Thyroid gland (tissue), 4 donors: ENCODE measurements at regions not wholly inside any gene's neighbourhood (a gene's known extent, or its start where the extent isn't known, plus 50 kb on each side); places are given as distances from the start of the nearest gene placed in this dataset.
"Not testable (repeated sequence)": the region's sequence is repeated elsewhere in the genome, so short reads cannot be mapped to it uniquely, and the experiment has no call there.

ENCODE experiments used
- DNase-seq, 2 donors: peaks; one replicate each; pipeline ENCODE4 v3.0.0-alpha.2; 2019
- H3K27ac ChIP-seq, 3 donors: fragments of 200-600 bp; sonication (generic); 1 replicate in 2 of 3; 2 replicates in 1 of 3; pipeline ENCODE4 v1.5.1; 2016 to 2019; ENCODE audit warnings: mild to moderate bottlenecking in 1 of 3, moderate library complexity in 1 of 3
- H3K27me3 ChIP-seq: fragments of 200-600 bp; sonication (generic); one replicate; pipeline ENCODE4 v1.5.1; 2019
- H3K36me3 ChIP-seq, 2 donors: fragments of 200-600 bp; sonication (generic); one replicate each; pipeline ENCODE4 v1.5.1; 2016 to 2019
- H3K4me1 ChIP-seq, 2 donors: fragments of 200-600 bp; sonication (generic); one replicate each; pipeline ENCODE4 v1.5.1; 2017 to 2019
- H3K4me3 ChIP-seq, 3 donors: fragments of 200-600 bp; sonication (generic); replicated peaks in 1 of 3; 1 replicate in 2 of 3; 2 replicates in 1 of 3; pipeline ENCODE4 v1.5.1; 2016; ENCODE audit warnings: mild to moderate bottlenecking in 1 of 3
- H3K9me3 ChIP-seq: fragments of 200-600 bp; sonication (generic); one replicate; pipeline ENCODE4 v1.5.1; 2017
- CTCF ChIP-seq, 6 experiments: fragments of 200-600 bp in 3 of 6; fragments of 450-650 bp in 3 of 6; sonication (generic) in 3 of 6; IDR thresholded peaks; one replicate each; pipeline ENCODE4 v1.5.1; 2016 to 2019; ENCODE audit warnings: antibody characterized with exemption in 6 of 6, mild to moderate bottlenecking in 2 of 6, inconsistent platforms in 1 of 6, moderate library complexity in 1 of 6
- POLR2A ChIP-seq, 2 donors: fragments of 450-650 bp; IDR thresholded peaks; one replicate each; pipeline ENCODE4 v1.6.1; 2017; ENCODE audit warnings: antibody characterized with exemption in 2 of 2, mild to moderate bottlenecking in 2 of 2, moderate library complexity in 1 of 2
- WGBS, 2 donors: methylation state at CpG; one replicate each; pipeline ENCODE4 v1.1.5; 2017; 5-methylcytosine and 5-hydroxymethylcytosine counted together
- intact Hi-C: fragments of 100-400 bp; cut with DNase I; formaldehyde crosslinking; loops from one replicate; pipeline ENCODE4 v1.15.1; 2023

DNA sequence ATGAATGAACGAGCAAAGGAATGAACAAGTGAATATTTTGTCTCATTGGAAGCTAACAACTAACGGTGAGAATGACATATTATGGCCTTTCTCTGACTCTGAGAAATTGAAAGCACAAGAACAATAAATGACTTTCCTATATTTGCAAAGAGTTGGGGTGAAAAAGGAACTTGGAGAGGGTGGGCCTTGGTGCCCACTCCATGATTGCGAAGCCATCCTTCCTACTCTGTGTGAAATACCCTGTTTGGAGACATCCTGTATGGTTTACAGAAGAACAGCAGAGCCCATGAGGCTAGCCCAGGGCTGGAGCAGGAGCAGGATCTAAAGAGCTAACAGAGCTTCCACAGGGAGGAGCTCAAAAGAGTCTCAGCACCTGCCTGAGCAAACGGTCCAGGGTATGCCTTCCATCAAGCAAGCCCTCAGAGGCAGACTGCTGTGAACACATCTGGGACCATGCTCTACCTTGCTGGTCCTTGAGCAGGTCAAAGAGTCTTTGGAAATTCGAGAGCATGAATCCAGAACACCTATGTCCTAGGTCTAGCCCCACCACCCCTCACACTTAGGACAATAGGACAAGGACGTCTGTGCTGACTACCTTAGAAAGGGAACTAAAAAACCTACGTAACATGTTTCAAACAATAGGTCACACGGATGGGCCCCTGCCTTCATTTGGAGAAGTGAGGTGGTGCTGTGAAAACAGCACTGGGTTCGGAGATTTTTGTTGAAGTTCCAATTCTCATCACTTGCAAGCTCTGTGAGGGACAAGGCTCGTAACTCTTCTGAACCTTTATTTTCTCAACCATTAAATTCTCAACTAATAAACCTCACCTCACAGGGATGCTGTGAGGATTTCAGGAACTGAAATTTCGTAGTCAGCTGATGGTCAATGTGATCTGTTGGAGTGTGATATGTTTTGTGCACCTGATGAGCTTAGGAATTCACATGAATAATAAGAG is 377.4 kb downstream of the RRAGC start:
- 76 to 84% methylated on average over 11 of the region's 11 CpGs for WGBS, 2 donors
- H3K4me1 ChIP-seq: no peaks in the 10 kb centered on the region
- DNase-seq: no peak
- H3K4me3 ChIP-seq: no peak overlapping the region
- no peak overlapping the region for H3K27ac ChIP-seq
- H3K9me3 ChIP-seq: no peaks in the 10 kb centered on the region
- TF ChIP-seq POLR2A (IDR thresholded peaks at IDR 0.05) (no peak), CTCF (IDR thresholded peaks at IDR 0.05) (no peak)
- intact Hi-C loops: no loop called here
- no peaks in the 10 kb centered on the region for H3K36me3 ChIP-seq
- no peaks in the 10 kb centered on the region for H3K27me3 ChIP-seq

DNA sequence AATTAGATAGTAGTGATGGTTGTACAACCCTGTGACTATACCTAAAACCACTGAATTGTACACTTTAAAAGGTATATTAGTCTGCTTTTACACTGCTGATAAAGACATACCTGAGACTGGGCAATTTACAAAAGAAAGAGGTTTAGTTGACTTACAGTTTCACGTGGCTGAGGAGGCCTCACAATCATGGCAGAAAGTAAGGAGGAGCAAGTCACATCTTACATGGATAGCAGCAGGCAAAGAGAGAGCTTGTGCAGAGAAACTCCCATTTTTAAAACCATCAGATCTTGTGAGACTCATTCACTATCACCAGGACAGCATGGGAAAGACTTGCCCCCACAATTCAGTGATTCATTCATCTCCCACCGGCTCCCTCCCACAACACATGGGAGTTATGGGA is 379.9 kb downstream of the RRAGC start:
- H3K27me3 ChIP-seq: not testable (repeated sequence)

GRCh38 chr1:38477811-38478210 is 381.8 kb downstream of the RRAGC start:
- Histone ChIP-seq H3K27ac (no peak overlapping the region), H3K9me3 (no peaks in the 10 kb centered on the region)

More for the DNA sequence above, 379.9 kb downstream of the RRAGC start:
- intact Hi-C loops, H3K9me3 ChIP-seq, H3K27ac ChIP-seq, H3K36me3 ChIP-seq, H3K4me1 ChIP-seq, DNase-seq, H3K4me3 ChIP-seq: not testable (repeated sequence)
- WGBS, 2 donors: 86 to 89% methylated on average over 2 of the region's 2 CpGs

GRCh38 chr1:38476850-38477178 is 382.8 kb downstream of the RRAGC start:
- Histone ChIP-seq H3K36me3 (no peaks in the 10 kb centered on the region), H3K9me3 (no peaks in the 10 kb centered on the region), H3K4me1 (peaks cover 5 to 6% of the 10 kb centered on the region in 2 donors), H3K27me3 (no peaks in the 10 kb centered on the region), H3K4me3 (no peak overlapping the region), H3K27ac (no peak overlapping the region)
- TF ChIP-seq POLR2A (IDR thresholded peaks at IDR 0.05) (no peak), CTCF (IDR thresholded peaks at IDR 0.05) (no peak)
- intact Hi-C loops: no loop called here
- 61 to 71% methylated on average over 11 to 12 of the region's 12 CpGs for WGBS, 2 donors
- no peak for DNase-seq

More at GRCh38 chr1:38477811-38478210, 381.8 kb downstream of the RRAGC start:
- TF ChIP-seq CTCF (IDR thresholded peaks at IDR 0.05) (no peak), POLR2A (IDR thresholded peaks at IDR 0.05) (no peak)
- DNase-seq: no peak
- no peaks in the 10 kb centered on the region for H3K27me3 ChIP-seq
- H3K36me3 ChIP-seq: no peaks in the 10 kb centered on the region
- intact Hi-C loops: no loop called here
- H3K4me3 ChIP-seq: no peak overlapping the region
- 73 to 74% methylated on average over 2 of the region's 2 CpGs for WGBS, 2 donors
- peaks cover 5 to 6% of the 10 kb centered on the region in 2 donors for H3K4me1 ChIP-seq

- TF ChIP-seq CTCF (IDR thresholded peaks at IDR 0.05): no peak
- TF ChIP-seq POLR2A (IDR thresholded peaks at IDR 0.05): no peak
- WGBS, 2 donors: 11 to 16% methylated on average over 11 to 30 of the region's 46 CpGs
- Histone ChIP-seq H3K27ac (no peak overlapping the region), H3K9me3 (no peaks in the 10 kb centered on the region), H3K36me3 (no peaks in the 10 kb centered on the region), H3K4me3 (no peak overlapping the region), H3K4me1 (peaks cover 5 to 6% of the 10 kb centered on the region in 2 donors), H3K27me3 (no peaks in the 10 kb centered on the region)
- intact Hi-C loops: no loop called here
- DNase-seq: peak; percentile 9 to 11
Observed at GRCh38 chr1:38476111-38476849, 383.3 kb downstream of the RRAGC start.
